Heart right ventricle (tissue), 16 donors: ENCODE measurements at regions not wholly inside any gene's neighbourhood (a gene's known extent, or its start where the extent isn't known, plus 50 kb on each side); places are given as distances from the start of the nearest gene placed in this dataset.
A peak's percentile ranks its signal among the peaks of the same experiment; 100 is the strongest.

Source experiments
- ATAC-seq, 8 donors: fragments of 200-7000 bp; cut with Tn5 transposase; one replicate each; pipeline ENCODE4 v1.9.1; 2020; ENCODE audit warnings: mild to moderate bottlenecking in 8 of 8, moderate library complexity in 8 of 8, moderate number of reproducible peaks in 1 of 8
- DNase-seq, 2 donors: peaks; one replicate each; pipeline ENCODE4 v3.0.0-alpha.2; 2020
- H3K27ac ChIP-seq, 10 donors: fragments of 200-600 bp; sonication (generic) in 2 of 10; one replicate each; pipeline versions ENCODE4 v1.5.0 to v1.8.0; 2020 to 2022; ENCODE audit warnings: mild to moderate bottlenecking in 3 of 10
- H3K27me3 ChIP-seq, 7 donors: fragments of 200-600 bp; one replicate each; pipeline ENCODE4 v1.8.0; 2021 to 2022; ENCODE audit warnings: mild to moderate bottlenecking in 2 of 7
- H3K36me3 ChIP-seq, 9 donors: fragments of 200-600 bp; sonication (generic) in 1 of 9; one replicate each; pipeline versions ENCODE4 v1.5.0 to v1.8.0; 2020 to 2022; ENCODE audit warnings: mild to moderate bottlenecking in 2 of 9
- H3K4me1 ChIP-seq, 9 donors: fragments of 200-600 bp; sonication (generic) in 1 of 9; one replicate each; pipeline versions ENCODE4 v1.5.0 to v1.8.0; 2020 to 2022; ENCODE audit warnings: mild to moderate bottlenecking in 4 of 9
- H3K4me3 ChIP-seq, 10 donors: fragments of 200-600 bp; sonication (generic) in 2 of 10; one replicate each; pipeline versions ENCODE4 v1.5.0 to v1.8.0; 2020 to 2022; ENCODE audit warnings: mild to moderate bottlenecking in 7 of 10, moderate library complexity in 2 of 10
- H3K9me3 ChIP-seq, 11 donors: fragments of 200-600 bp in 10 of 11; sonication (generic) in 2 of 11; one replicate each; pipeline versions ENCODE4 v1.5.0 to v1.8.0; 2013 to 2022; ENCODE audit warnings: mild to moderate bottlenecking in 2 of 11, control low read depth in 1 of 11, moderate library complexity in 1 of 11
- WGBS, 2 donors: extraction: QIAGEN DNeasy Blood & Tissue Kit; methylation state at CpG; one replicate each; pipeline ENCODE4 v1.1.7; 2013; ENCODE audit warnings: inconsistent platforms in 1 of 2; 5-methylcytosine and 5-hydroxymethylcytosine counted together
- intact Hi-C, 10 donors: fragments of 100-400 bp; cut with DNase I; formaldehyde crosslinking; loops; one replicate each; pipeline versions ENCODE4 v1.11.1 to v1.14.2; 2022
- TF ChIP-seq, protein P1 (sequence below), 9 donors: fragments of 200-600 bp; sonication (generic) in 2 of 9; IDR thresholded peaks; one replicate each; pipeline versions ENCODE4 v1.5.0 to v1.8.0; 2021 to 2022; ENCODE audit warnings: antibody characterized with exemption in 9 of 9, mild to moderate bottlenecking in 5 of 9, moderate library complexity in 1 of 9
- donor health status: Arrhythmogenic right ventricular cardiomyopathy.
- donor health status: ischemic (EF 13 %, LVEDD 7.1; RV severe dilation, severe dysfunction).
- donor health status: healthy with polysubstance abuse.
- donor health status: DM: no; HTN: yes; CAD: no.
- donor health status: DM: no; HTN: no; CAD: no.
- donor health status: ischemic (EF 25% LVEDD 6.9; RV normal size, moderate dysfunction).
- donor health status: ischemic (EF 25% LVEDD 5.7; RV mildly dilated, moderate dysfunction).
- donor health status: healthy.
- donor health status: DM: yes; HTN: yes; CAD: no.
- donor health status: Ischemic cardiomyopathy.
- donor health status: ischemic (EF 35%, LVEDD 5.7; RV mildly dilated, moderate dysfunction).
- donor health status: nonischemic (EF 11% LVEDD 7.7; RV severe dilation, severe dysfunction).
- donor health status: DM: yes; HTN: yes; CAD: no.
- donor health status: PGD.
- donor health status: ischemic (EF 29% LVEDD 5.4; RV normal size, mild dysfunction).
- donor health status: nonischemic (EF 23%, LVEDD 6.1; RV moderate dilation, normal function).

DNA sequence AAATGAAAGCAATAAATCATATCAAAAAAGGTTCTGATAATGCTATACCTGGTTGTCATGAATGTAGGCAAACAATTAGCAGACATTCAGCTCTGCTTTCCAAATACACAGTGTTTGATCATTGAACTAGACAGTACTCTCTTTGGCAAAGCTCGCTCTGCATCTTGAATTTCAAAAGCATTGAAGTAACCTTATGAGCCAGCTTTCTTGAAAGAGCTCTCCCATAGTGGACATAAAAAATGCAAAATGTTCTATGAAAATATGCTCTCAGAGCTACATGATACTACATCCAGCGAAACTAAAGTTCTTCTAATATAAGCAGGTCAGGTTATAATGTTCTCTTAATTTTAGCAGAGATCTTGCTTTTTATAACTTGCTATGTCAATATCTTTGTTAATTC is 533.4 kb downstream of the CSNK1G3 start:
- H3K4me1 ChIP-seq = peaks cover 0 to 12% (median 5%) of the 10 kb centered on the region in 9 donors
- 98 to 100% methylated on average over 2 of the region's 2 CpGs for WGBS, 2 donors
- no peak overlapping the region for H3K4me3 ChIP-seq
- H3K9me3 ChIP-seq = peaks cover 0 to 8% (median 0%) of the 10 kb centered on the region in 11 donors
- DNase-seq = no peak
- no peak for ATAC-seq
- TF ChIP-seq, protein P1, sequence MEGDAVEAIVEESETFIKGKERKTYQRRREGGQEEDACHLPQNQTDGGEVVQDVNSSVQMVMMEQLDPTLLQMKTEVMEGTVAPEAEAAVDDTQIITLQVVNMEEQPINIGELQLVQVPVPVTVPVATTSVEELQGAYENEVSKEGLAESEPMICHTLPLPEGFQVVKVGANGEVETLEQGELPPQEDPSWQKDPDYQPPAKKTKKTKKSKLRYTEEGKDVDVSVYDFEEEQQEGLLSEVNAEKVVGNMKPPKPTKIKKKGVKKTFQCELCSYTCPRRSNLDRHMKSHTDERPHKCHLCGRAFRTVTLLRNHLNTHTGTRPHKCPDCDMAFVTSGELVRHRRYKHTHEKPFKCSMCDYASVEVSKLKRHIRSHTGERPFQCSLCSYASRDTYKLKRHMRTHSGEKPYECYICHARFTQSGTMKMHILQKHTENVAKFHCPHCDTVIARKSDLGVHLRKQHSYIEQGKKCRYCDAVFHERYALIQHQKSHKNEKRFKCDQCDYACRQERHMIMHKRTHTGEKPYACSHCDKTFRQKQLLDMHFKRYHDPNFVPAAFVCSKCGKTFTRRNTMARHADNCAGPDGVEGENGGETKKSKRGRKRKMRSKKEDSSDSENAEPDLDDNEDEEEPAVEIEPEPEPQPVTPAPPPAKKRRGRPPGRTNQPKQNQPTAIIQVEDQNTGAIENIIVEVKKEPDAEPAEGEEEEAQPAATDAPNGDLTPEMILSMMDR (IDR thresholded peaks at IDR 0.05) = no peak
- intact Hi-C loops = no loop called here
- no peaks in the 10 kb centered on the region for H3K36me3 ChIP-seq
- H3K27me3 ChIP-seq = no peaks in the 10 kb centered on the region
- H3K27ac ChIP-seq = no peak overlapping the region

DNA sequence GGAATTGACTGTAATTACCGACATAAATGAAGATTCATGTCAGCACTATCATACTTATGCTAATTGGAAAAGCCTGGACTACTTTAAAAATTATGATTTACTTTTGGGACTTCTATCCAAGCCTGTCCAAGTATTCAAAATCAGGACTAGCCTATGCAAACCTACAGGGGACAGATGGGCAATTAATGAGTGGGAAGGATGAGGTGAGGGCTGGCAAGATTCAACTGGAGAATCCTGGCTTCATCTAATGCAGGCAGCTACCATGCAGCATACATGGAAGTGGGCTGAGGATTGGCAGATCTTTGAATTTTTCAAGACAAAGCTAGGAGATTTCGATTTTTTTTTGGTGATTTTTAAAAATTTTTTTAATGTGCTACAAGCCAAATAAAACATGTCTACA is 532.6 kb downstream of the CSNK1G3 start:
- no peaks in the 10 kb centered on the region for H3K27me3 ChIP-seq
- DNase-seq = no peak
- WGBS, 2 donors = 91 to 95% methylated on average over 2 of the region's 2 CpGs
- peaks cover 0 to 8% (median 0%) of the 10 kb centered on the region in 11 donors for H3K9me3 ChIP-seq
- no peaks in the 10 kb centered on the region for H3K36me3 ChIP-seq
- H3K27ac ChIP-seq = no peak overlapping the region
- TF ChIP-seq, protein P1 (IDR thresholded peaks at IDR 0.05) = no peak
- no peak overlapping the region for H3K4me3 ChIP-seq
- peaks cover 0 to 13% (median 5%) of the 10 kb centered on the region in 9 donors for H3K4me1 ChIP-seq
- ATAC-seq = no peak
- intact Hi-C loops = no loop called here

DNA sequence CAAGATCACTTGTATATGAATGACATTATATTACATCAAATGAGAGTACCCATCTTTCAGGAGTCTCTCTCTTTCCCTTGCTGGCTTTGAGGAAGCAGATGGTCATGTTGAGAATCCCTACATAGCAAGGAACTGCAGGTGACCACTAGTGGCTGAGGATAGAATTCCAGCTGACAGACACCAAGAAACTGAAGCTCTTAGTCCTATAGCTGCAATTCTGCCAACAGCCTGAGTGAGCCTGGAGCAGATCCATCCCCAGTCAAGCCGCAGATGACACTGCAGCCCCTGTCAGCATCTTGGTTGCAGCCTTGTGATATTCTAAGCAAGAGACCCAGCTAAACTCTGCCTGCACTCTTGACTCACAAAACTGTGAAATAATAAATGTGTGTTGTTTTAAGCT is 531.5 kb downstream of the CSNK1G3 start:
- WGBS, 2 donors = 96 to 100% methylated on average over 1 of the region's 1 CpG
- H3K27me3 ChIP-seq = no peaks in the 10 kb centered on the region
- intact Hi-C loops = no loop called here
- no peaks in the 10 kb centered on the region for H3K36me3 ChIP-seq
- peaks cover 0 to 13% (median 5%) of the 10 kb centered on the region in 9 donors for H3K4me1 ChIP-seq
- TF ChIP-seq, protein P1 (IDR thresholded peaks at IDR 0.05) = no peak
- H3K27ac ChIP-seq = no peak overlapping the region
- peaks cover 0 to 8% (median 0%) of the 10 kb centered on the region in 11 donors for H3K9me3 ChIP-seq
- no peak for DNase-seq
- no peak for ATAC-seq
- H3K4me3 ChIP-seq = no peak overlapping the region

DNA sequence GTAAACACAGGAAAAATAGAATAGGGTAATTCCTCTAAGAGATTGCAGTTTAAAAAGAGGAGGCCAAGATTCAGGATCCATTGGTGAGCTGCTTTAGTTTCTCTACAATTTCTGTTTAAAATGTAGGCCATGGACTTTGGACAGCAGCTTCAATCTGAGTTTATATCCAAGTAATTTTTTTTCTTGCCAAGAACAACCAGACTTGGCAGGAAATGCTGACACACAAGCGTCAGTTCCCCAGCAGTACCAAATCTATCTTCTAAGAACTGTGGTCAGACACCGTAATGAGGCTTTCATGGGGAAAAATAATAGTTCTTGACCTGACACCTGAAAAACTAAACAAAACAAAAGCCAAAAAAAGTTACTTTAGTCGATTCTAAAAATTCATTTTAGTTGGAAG is 528.8 kb downstream of the CSNK1G3 start:
- peak in 1 of 2 donors; percentile 33 for DNase-seq
- Histone ChIP-seq H3K27ac (no peak overlapping the region), H3K27me3 (no peaks in the 10 kb centered on the region), H3K4me1 (peaks cover 0 to 13% (median 5%) of the 10 kb centered on the region in 9 donors), H3K36me3 (no peaks in the 10 kb centered on the region), H3K4me3 (no peak overlapping the region), H3K9me3 (peaks cover 0 to 8% (median 0%) of the 10 kb centered on the region in 11 donors)
- 18 to 23% methylated on average over 3 of the region's 3 CpGs for WGBS, 2 donors
- peak in 7 of 8 donors; percentile 51 to 91 (median 69) for ATAC-seq
- TF ChIP-seq, protein P1 (IDR thresholded peaks at IDR 0.05) = no peak
- intact Hi-C loops = no loop called here
